Right cardiac atrium (tissue), 5 donors: ENCODE measurements at regions not wholly inside any gene's neighbourhood (a gene's known extent, or its start where the extent isn't known, plus 50 kb on each side); places are given as distances from the start of the nearest gene placed in this dataset.
A peak's percentile ranks its signal among the peaks of the same experiment; 100 is the strongest.

Experiments used
- ATAC-seq, 2 donors: fragments of 200-7000 bp; cut with Tn5 transposase; one replicate each; pipeline versions ENCODE4 v1.8.0 to v1.9.1; 2020; ENCODE audit warnings: moderate library complexity in 2 of 2, mild to moderate bottlenecking in 1 of 2
- DNase-seq, 3 donors: peaks; one replicate each; pipeline ENCODE4 v3.0.0-alpha.2; 2020
- H3K27ac ChIP-seq: one replicate; pipeline ENCODE4 v1.5.1; 2013; ENCODE audit warnings: mild to moderate bottlenecking, low read length, control low read depth, moderate library complexity
- H3K27me3 ChIP-seq: one replicate; pipeline ENCODE4 v1.6.1; 2013; ENCODE audit not compliant: control insufficient read depth, insufficient read depth
- H3K4me1 ChIP-seq: one replicate; pipeline ENCODE4 v1.6.1; 2013; ENCODE audit warnings: low read length; ENCODE audit not compliant: control insufficient read depth, insufficient read depth
- H3K4me3 ChIP-seq: one replicate; pipeline ENCODE4 v1.5.1; 2013; ENCODE audit warnings: low read length, control low read depth
- H3K9me3 ChIP-seq: one replicate; pipeline ENCODE4 v1.6.1; 2013; ENCODE audit warnings: low read length; ENCODE audit not compliant: control insufficient read depth
- WGBS: extraction: QIAGEN DNeasy Blood & Tissue Kit; methylation state at CpG from one replicate; pipeline ENCODE4 v1.1.7; 2013; 5-methylcytosine and 5-hydroxymethylcytosine counted together
- intact Hi-C, 4 donors: fragments of 100-400 bp; cut with DNase I; formaldehyde crosslinking; loops; one replicate each; pipeline versions ENCODE4 v1.11.0 to v1.14.0; 2022 to 2023
- donor health status: healthy with polysubstance abuse.
- donor health status: DM: no; HTN: yes; CAD: no.
- donor health status: DM: no; HTN: no; CAD: no.
- donor health status: DM: no; HTN: yes; CAD: no; lungs with severe emphysema.
- donor health status: DM: yes; HTN: yes; CAD: no.

GRCh38 chr13:107712145-107712860 lies 503.0 kb downstream of the LIG4 start:
- WGBS: 77% methylated on average over 9 of the region's 9 CpGs
- H3K4me1 ChIP-seq: no peaks in the 10 kb centered on the region

GRCh38 chr13:107690181-107690580 lies 525.2 kb downstream of the LIG4 start:
- no peaks in the 10 kb centered on the region for H3K9me3 ChIP-seq
- H3K4me3 ChIP-seq: no peak overlapping the region
- no peaks in the 10 kb centered on the region for H3K4me1 ChIP-seq
- no peak overlapping the region for H3K27ac ChIP-seq
- DNase-seq: no peak
- no peak for ATAC-seq
- intact Hi-C loops: no loop called here
- H3K27me3 ChIP-seq: no peaks in the 10 kb centered on the region
- WGBS: 28% methylated on average over 2 of the region's 2 CpGs

More at GRCh38 chr13:107712145-107712860, 503.0 kb downstream of the LIG4 start:
- no peak for ATAC-seq
- no peak for DNase-seq
- H3K27me3 ChIP-seq: no peaks in the 10 kb centered on the region
- no peaks in the 10 kb centered on the region for H3K9me3 ChIP-seq
- no peak overlapping the region for H3K27ac ChIP-seq
- no peak overlapping the region for H3K4me3 ChIP-seq
- intact Hi-C loops: no loop called here

- Histone ChIP-seq H3K4me1 (no peaks in the 10 kb centered on the region), H3K4me3 (no peak overlapping the region), H3K27me3 (no peaks in the 10 kb centered on the region), H3K27ac (no peak overlapping the region), H3K9me3 (no peaks in the 10 kb centered on the region)
- intact Hi-C loops: no loop called here
- WGBS: 88% methylated on average over 9 of the region's 9 CpGs
- DNase-seq (no peak), ATAC-seq (no peak)
These were observed 529.5 kb downstream of the LIG4 start for GRCh38 chr13:107685876-107686275.

GRCh38 chr13:107681600-107681999 lies 533.7 kb downstream of the LIG4 start:
- Histone ChIP-seq H3K9me3 (no peaks in the 10 kb centered on the region), H3K4me1 (no peaks in the 10 kb centered on the region), H3K4me3 (no peak overlapping the region), H3K27me3 (no peaks in the 10 kb centered on the region), H3K27ac (no peak overlapping the region)
- DNase-seq (no peak), ATAC-seq (no peak)
- 31% methylated on average over 10 of the region's 10 CpGs for WGBS
- intact Hi-C loops: no loop called here

- 79% methylated on average over 7 of the region's 7 CpGs for WGBS
- intact Hi-C loops: no loop called here
These were observed 535.2 kb downstream of the LIG4 start for GRCh38 chr13:107680115-107680514.

GRCh38 chr13:107678075-107678689 lies 537.2 kb downstream of the LIG4 start:
- Histone ChIP-seq H3K4me3 (no peak overlapping the region), H3K9me3 (no peaks in the 10 kb centered on the region), H3K4me1 (no peaks in the 10 kb centered on the region), H3K27ac (no peak overlapping the region), H3K27me3 (no peaks in the 10 kb centered on the region)
- WGBS: 83% methylated on average over 11 of the region's 11 CpGs
- no peak for ATAC-seq
- intact Hi-C loops: no loop called here
- DNase-seq: no peak

More at GRCh38 chr13:107680115-107680514, 535.2 kb downstream of the LIG4 start:
- Histone ChIP-seq H3K9me3 (no peaks in the 10 kb centered on the region), H3K27me3 (no peaks in the 10 kb centered on the region), H3K27ac (no peak overlapping the region), H3K4me3 (no peak overlapping the region), H3K4me1 (no peaks in the 10 kb centered on the region)
- ATAC-seq: no peak
- DNase-seq: no peak

GRCh38 chr13:107675847-107676550 lies 539.3 kb downstream of the LIG4 start:
- intact Hi-C loops: no loop called here
- Histone ChIP-seq H3K27me3 (no peaks in the 10 kb centered on the region), H3K27ac (no peak overlapping the region), H3K9me3 (no peaks in the 10 kb centered on the region), H3K4me1 (no peaks in the 10 kb centered on the region), H3K4me3 (no peak overlapping the region)
- DNase-seq: no peak
- 93% methylated on average over 2 of the region's 2 CpGs for WGBS
- no peak for ATAC-seq

GRCh38 chr13:107669391-107669993 lies 545.8 kb downstream of the LIG4 start:
- H3K27ac ChIP-seq: no peak overlapping the region
- no peaks in the 10 kb centered on the region for H3K27me3 ChIP-seq
- H3K9me3 ChIP-seq: no peaks in the 10 kb centered on the region
- ATAC-seq (no peak), DNase-seq (no peak)
- intact Hi-C loops: no loop called here
- no peak overlapping the region for H3K4me3 ChIP-seq
- H3K4me1 ChIP-seq: no peaks in the 10 kb centered on the region
- WGBS: 78% methylated on average over 8 of the region's 8 CpGs

- no peaks in the 10 kb centered on the region for H3K9me3 ChIP-seq
- no peak overlapping the region for H3K4me3 ChIP-seq
- H3K27ac ChIP-seq: no peak overlapping the region
- intact Hi-C loops: no loop called here
- DNase-seq (no peak), ATAC-seq (no peak)
- WGBS: 95% methylated on average over 2 of the region's 2 CpGs
- no peaks in the 10 kb centered on the region for H3K4me1 ChIP-seq
- no peaks in the 10 kb centered on the region for H3K27me3 ChIP-seq
These were observed 549.3 kb downstream of the LIG4 start for GRCh38 chr13:107665926-107666458.

GRCh38 chr13:107650081-107650701 lies 565.1 kb downstream of the LIG4 start:
- no peaks in the 10 kb centered on the region for H3K4me1 ChIP-seq
- peak in 1 of 2 donors; percentile 70 for ATAC-seq
- no peaks in the 10 kb centered on the region for H3K9me3 ChIP-seq
- DNase-seq: peak; percentile 53 to 82 (median 78)
- no peaks in the 10 kb centered on the region for H3K27me3 ChIP-seq
- H3K27ac ChIP-seq: no peak overlapping the region
- WGBS: 20% methylated on average over 15 of the region's 15 CpGs
- no peak overlapping the region for H3K4me3 ChIP-seq
- intact Hi-C loops: loop anchor here in 1 of 4 donors (5.0 kb wide), 1 partner anchor 438 kb away; no protein-coding TSS in a partner anchor
